HG03159 (cell line): ENCODE measurements at regions not wholly inside any gene's neighbourhood (a gene's known extent, or its start where the extent isn't known, plus 50 kb on each side); places are given as distances from the start of the nearest gene placed in this dataset.

Experiments used
- ATAC-seq: cut with Tn5 transposase; IDR thresholded peaks from one replicate; pipeline ENCODE4 v1.9.1; 2021; ENCODE audit warnings: mild to moderate bottlenecking, moderate library complexity; ENCODE audit not compliant: unreplicated experiment

DNA sequence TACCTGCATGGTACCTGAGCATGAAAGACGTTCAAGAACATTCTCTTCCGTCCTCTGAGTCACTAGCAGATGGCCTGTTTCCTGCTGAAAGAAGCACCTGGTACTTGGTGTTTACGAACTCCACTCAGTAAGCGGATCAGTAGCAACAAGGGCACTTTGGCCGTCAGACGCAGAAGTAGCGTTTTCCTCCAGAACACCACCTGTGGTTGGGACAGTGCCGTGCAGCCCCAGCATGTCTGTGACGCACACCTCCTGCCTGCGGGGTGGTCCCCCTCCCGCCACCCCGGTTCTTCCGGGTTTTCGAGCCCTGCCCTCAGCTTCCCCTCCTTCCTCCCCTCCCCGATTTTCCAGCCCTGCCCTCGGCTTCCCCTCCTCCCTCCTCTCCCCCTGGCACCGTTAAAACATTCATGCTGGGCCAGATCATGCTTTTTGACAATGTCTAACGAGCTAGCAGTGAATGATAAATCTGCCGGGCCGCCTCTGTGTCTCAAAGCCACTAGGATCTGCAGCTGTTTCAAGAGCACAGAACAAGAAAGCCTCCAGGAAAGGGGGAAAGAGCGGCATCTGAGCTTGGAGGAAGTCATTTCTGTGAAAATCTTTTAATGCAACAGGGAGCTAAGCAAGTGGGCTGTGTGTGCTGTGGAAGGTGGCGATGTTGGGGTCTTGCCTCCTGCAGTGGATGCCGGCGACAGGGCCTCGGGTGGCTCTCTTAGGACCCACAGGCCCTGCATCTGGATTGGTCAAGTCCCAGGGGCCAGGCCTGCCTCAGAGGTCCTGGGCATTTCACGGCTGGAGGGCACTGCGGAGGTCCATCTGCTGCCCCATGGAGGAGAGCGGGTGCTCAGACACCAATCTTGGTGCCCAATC is 207.9 kb downstream of the ERMARD start:
- no peak for ATAC-seq

DNA sequence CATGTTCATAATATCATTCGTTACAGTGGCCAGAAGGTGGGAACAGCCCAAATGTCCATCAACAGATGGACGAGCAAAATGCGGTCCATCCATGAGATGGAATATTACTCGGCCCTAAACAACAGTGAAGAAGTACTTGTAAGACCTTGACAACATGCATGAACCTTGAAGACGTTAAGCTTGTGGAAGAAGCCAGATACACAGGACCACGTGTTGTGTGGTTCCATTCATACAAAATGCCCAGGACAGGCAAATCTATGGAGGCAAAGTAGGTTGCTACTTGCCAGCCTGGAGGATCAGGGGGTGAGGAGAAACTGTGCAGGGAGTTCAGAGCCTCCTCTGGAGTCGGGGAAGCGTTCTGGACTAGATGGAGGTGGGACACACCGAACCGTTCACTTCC is 207.1 kb downstream of the ERMARD start:
- no peak for ATAC-seq

DNA sequence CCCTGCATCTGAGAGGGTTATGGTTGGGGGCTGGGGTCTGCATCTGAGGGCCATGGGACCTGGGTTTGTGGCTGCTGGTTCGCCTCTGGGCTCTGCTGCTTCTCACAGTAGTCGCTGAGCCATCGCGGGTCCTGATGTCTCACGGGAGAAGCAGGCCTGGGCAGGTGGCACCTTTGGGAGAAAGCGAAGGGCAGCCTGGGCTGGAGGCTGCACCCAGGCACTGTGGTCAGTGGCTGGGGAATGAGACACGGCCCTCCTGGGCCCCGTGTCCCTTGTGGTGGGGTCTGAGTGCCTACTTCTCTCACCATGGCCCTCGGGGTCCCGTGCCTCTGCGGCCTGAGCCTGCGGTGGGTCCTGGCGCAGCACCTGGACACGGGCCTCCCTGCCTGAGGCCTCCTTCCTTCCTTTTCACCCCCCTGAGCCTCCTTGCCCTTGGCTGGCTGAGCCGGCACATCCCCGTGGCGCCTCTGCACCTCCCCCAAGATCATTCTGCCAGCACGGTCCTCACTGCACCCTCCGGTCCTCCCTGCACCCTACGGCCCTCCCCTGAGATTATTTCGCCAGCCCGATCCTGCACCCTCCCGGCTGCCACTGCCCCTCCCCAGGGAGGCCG is 206.0 kb downstream of the ERMARD start:
- no peak for ATAC-seq

DNA sequence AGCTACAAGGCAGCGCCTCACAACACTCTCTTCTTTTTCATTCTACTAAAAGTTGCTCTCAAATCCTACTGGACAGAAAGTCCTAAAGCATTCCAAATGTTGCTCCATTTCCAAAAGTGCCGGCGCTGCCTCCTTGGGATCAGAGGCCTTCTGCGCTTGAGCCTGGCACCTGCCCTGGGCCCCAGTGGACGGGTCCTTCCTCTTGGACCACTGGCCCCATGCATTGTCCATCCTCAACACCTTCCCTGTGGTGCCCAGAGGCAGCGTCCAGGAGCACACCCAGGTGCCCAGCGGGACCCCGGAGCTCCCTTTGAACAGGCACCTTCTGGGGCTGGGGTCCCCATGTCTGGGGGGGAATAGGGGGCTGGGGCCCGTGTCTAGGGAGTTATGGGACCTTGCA is 205.2 kb downstream of the ERMARD start:
- no peak for ATAC-seq

DNA sequence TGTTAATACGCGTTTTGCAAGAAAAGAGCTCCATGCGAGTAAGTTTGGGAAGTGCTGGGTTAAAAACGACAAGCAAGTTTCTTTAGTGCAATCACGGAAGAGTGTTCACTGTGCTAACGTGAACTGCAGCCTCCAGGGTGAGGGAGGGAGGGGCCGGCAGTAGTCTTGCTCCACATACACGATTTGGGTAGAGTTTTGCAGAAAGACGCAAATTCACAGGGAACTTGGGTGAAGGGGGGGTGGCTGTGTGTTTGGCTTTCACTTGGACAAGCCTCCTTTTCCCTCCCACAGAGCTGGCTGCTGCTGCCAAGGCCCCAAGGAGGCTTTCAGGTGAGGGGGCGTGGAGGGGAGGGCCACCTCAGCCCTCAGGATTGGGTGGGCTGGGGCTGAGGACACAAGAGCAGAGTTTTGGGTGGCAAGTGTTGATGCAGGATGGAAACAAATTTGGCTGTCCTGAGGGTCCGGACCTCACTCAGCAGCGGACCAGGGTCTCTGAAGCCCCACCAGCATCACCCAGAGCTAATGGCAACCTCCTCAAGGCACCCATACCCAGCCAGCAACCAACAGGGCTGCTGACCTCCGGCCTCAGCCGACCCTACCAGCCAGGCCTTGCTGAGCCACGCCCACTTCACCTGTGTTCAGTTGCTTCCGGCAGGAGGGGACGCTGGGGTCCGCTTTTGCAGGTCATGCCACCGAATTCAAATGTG is 204.5 kb downstream of the ERMARD start:
- ATAC-seq: no peak

DNA sequence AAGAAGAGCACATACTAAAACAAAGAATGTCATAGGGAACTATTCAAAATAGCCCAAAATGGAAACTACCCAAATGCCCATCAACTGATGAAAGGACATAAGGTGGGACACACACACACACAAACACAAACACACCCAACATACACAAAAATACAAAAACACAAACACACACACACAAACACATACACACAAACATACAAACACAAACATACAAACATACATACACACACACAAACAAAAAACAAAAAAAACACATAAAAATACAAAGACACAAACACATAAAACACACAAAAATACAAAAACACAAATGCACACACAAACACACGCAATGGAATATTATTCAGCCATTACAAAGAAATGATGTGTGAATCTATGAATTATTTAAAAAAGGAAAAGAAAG is 203.6 kb downstream of the ERMARD start:
- ATAC-seq: no peak

DNA sequence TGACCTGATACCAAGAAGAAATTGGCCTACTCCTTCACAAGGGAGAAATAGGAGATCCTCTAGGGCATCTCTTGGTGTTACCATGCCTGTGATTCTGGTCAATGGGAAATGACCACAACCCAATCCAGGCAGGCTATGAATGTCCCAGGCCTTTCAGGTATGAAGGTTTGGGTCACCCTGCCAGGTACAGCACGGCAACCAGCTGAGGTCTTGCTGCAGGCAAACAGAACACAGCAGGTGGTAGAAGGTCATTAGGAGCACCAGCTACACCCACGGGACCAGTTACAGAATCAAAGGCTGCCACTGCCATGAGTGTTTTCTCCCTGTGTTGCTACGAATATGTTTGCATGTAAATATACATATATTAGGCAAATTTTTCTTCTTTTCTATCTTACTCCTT is 202.3 kb downstream of the ERMARD start:
- no peak for ATAC-seq

- no peak for ATAC-seq
Measured at GRCh38 chr6:169950558-169950957, 199.1 kb downstream of the ERMARD start.

GRCh38 chr6:169949511-169950097 is 198.2 kb downstream of the ERMARD start:
- no peak for ATAC-seq

DNA sequence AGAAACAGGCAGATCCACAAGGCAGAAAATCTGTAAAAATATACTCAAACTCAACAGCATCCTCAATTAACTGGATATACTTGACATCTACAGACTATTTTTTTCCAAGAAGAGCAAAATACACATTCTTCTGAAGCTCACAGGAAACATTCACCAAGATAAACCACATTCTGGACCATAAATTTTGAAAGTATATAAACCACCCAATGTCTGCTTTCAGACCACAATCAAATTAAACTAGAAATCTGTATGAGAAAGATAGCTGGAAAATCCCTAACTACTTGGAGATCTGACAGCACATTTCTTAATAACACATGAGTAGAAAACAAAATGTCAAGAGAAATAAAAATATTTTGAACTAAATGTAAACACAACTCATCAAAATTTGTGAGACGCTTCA is 195.5 kb downstream of the ERMARD start:
- no peak for ATAC-seq

- ATAC-seq: no peak
Measured at GRCh38 chr6:169945117-169945516, 193.7 kb downstream of the ERMARD start.

DNA sequence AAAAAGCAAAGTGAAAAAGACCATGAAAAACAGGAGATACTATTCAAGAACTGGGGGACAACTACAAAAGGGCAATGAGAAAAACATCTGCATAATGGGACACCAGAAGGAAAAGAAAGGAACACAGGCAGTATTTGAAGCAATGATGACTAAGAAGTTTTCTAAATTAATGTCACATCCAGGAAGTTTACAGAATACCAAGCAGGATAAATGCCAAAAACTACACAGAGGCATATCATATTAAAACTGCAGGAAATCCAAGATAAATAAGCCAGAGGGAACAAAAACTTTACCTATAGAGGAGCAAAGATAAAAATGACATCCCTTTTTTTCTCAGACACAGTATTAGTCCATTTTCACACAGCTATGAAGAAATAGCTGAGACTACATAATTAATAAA is 193.0 kb downstream of the ERMARD start:
- no peak for ATAC-seq

DNA sequence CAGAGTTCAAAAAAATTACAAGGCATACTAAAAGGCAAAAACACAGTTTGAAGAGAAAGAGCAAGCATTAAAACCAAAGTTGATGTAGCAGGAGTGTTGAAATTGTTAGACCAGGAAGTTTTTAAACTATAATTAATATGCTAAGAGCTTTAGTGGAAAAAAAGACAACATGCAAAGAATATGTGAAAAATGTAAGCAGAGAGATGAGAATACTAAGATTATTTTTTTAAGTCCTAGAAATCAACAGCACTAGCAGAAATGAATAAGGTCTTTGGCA is 192.6 kb downstream of the ERMARD start:
- ATAC-seq: no peak

GRCh38 chr6:169943241-169944060 is 192.0 kb downstream of the ERMARD start:
- ATAC-seq: no peak

GRCh38 chr6:169942173-169942572 is 190.8 kb downstream of the ERMARD start:
- no peak for ATAC-seq

DNA sequence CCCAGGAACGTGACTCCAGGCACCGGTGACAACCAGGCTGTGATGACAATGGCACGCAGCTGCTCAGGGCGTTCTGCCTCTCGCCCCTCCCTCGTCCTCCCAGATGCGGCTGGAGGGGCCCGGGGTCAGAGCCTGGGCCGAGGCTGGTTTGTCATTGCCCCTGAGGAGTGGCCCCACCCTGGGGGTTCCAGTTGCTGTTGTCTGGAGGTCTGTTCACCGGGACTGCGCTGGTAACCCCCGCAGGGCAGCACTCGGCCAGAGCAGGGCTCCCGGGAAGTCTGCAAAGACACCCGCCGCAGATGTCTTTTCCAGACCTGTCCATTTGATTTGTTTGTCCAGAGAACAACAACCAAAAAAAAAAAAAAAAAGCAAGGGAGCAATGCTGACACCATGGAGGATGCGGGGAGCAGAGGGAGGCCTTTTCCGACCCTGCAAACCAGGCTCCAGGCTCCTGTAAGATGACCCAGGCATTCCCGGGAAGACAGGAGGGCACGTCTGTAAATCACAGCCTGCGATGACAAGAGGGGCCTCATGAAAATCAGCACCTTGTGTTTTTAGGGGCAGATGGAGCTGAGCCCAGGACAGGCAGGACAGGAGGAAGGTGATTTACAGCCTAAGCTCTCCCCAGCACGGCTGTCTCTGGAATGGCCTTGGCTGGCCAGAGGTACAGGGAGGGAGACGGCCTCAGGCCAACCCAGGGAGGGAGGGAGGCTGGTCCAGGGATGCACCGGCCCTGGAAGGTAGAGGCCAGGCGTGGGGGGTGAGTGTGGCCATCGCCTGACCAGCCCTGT is 189.3 kb downstream of the ERMARD start:
- ATAC-seq: no peak

DNA sequence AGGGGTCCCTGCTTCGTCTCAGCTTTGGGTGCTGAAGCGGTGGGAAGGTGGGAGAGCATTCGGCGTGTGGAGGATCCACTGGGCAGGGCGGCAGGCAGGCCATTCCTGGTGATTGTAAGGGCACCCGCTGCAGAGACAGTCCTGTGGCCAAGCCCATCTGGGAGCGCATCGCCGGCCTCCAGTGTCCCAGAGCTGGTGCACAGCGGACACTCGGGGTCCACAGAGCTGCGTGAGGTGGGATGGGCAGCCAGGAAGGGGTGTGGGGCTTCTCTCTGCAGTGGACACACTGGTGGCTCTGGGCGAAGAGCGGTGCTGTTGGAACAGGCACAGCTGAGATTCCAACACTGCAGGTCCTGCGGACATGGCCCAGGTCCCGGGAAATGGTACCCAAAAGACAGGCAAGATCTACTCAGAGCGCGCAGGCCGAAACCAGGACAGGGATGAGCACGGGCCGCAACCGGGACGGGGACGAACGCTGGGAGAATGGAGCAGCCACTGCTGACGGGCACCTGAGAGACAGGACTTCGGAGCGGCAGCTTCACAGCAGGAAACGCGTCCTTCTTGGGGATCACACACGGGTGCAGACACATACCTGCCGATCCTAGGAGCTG is 188.2 kb downstream of the ERMARD start:
- no peak for ATAC-seq

- no peak for ATAC-seq
Measured at GRCh38 chr6:169938731-169939130, 187.3 kb downstream of the ERMARD start.

- no peak for ATAC-seq
Measured at GRCh38 chr6:169938262-169938701, 186.9 kb downstream of the ERMARD start.
